GM12864 (cell line): ENCODE measurements at regions not wholly inside any gene's neighbourhood (a gene's known extent, or its start where the extent isn't known, plus 50 kb on each side); places are given as distances from the start of the nearest gene placed in this dataset.
"Not testable (repeated sequence)": the region's sequence is repeated elsewhere in the genome, so short reads cannot be mapped to it uniquely, and the experiment has no call there.

Experiments
- DNase-seq: peaks from one replicate; pipeline ENCODE4 v3.0.0-alpha.2; 2011; ENCODE audit warnings: low read depth
- H3K4me3 ChIP-seq: 2 replicates; pipeline ENCODE4 v1.5.1; 2011; ENCODE audit warnings: mild to moderate bottlenecking, low read depth, low read length, control low read depth
- CTCF ChIP-seq: IDR thresholded peaks from 2 replicates; pipeline ENCODE4 v1.5.1; 2011; ENCODE audit warnings: low read depth, mild to moderate bottlenecking, moderate library complexity, low read length, control low read depth, inconsistent platforms; ENCODE audit errors: missing control alignments

- H3K4me3 ChIP-seq, result no peak overlapping the region
- no peak for TF ChIP-seq CTCF
- no peak for DNase-seq
Measured at GRCh38 chr13:109275139-109275745, 511.1 kb downstream of the IRS2 start.

- no peak for DNase-seq
- TF ChIP-seq CTCF, result no peak
- no peak overlapping the region for H3K4me3 ChIP-seq
Measured at GRCh38 chr13:109274188-109274821, 512.1 kb downstream of the IRS2 start.

GRCh38 chr13:109273326-109273751 lies 513.0 kb downstream of the IRS2 start:
- H3K4me3 ChIP-seq, result no peak overlapping the region
- DNase-seq, result no peak
- TF ChIP-seq CTCF, result no peak

- no peak for TF ChIP-seq CTCF
- no peak for DNase-seq
- no peak overlapping the region for H3K4me3 ChIP-seq
Measured at GRCh38 chr13:109272595-109273325, 513.6 kb downstream of the IRS2 start.

GRCh38 chr13:109271555-109272541 lies 514.5 kb downstream of the IRS2 start:
- no peak overlapping the region for H3K4me3 ChIP-seq
- DNase-seq, result no peak
- TF ChIP-seq CTCF, result no peak

GRCh38 chr13:109271061-109271460 lies 515.3 kb downstream of the IRS2 start:
- no peak overlapping the region for H3K4me3 ChIP-seq
- TF ChIP-seq CTCF, result no peak
- no peak for DNase-seq

- not testable (repeated sequence) for DNase-seq, H3K4me3 ChIP-seq
Measured at GRCh38 chr13:109269381-109269780, 517.0 kb downstream of the IRS2 start.

- not testable (repeated sequence) for H3K4me3 ChIP-seq, DNase-seq
Measured at GRCh38 chr13:109268492-109268891, 517.9 kb downstream of the IRS2 start.

GRCh38 chr13:109267400-109267799 lies 519.0 kb downstream of the IRS2 start:
- H3K4me3 ChIP-seq, DNase-seq: not testable (repeated sequence)

GRCh38 chr13:109265438-109265742 lies 521.0 kb downstream of the IRS2 start:
- H3K4me3 ChIP-seq, DNase-seq: not testable (repeated sequence)
